ENCODE measurements at regions not wholly inside any gene's neighbourhood (a gene's known extent, or its start where the extent isn't known, plus 50 kb on each side); places are given as distances from the start of the nearest gene placed in this dataset.

GRCh38 chr15:101551696-101552591 lies 62.4 kb upstream of the PCSK6 start:
- RAD21 ChIA-PET (ENCODE audit: low non-redundant PET in 1 of 2, low total read pairs in 2 of 2, uncharacterized antibody in 2 of 2, unreplicated experiment in 2 of 2): no interaction called here
- no peak overlapping the region for H3K9ac ChIP-seq (ENCODE audit: low read length)
- BruUV-seq (replicated peaks): no TSS peak
- H4K20me1 ChIP-seq (ENCODE audit: insufficient read depth): no peaks in the 10 kb centered on the region
- no peaks in the 10 kb centered on the region for H3K9me2 ChIP-seq (ENCODE audit: insufficient read depth)
- intact Hi-C loops (cut with micrococcal nuclease): no loop called here
- no peak overlapping the region for H3K27ac ChIP-seq (ENCODE audit: low read depth, low read length)
- ATAC-seq (no peak), DNase-seq (ENCODE audit: low read depth, low spot score) (no peak)
- CTCF ChIA-PET: no interaction called here
- no peak overlapping the region for H3K4me2 ChIP-seq (ENCODE audit: low read length)
- peaks cover 0 to 10% of the 10 kb centered on the region in 2 experiments; a peak in 2 of 4 replicates for H3K4me1 ChIP-seq (ENCODE audit: control insufficient read depth in 1 of 2, insufficient read depth in 2 of 2, low read length in 2 of 2)
- H2AFZ ChIP-seq (ENCODE audit: low read depth, low read length, poor library complexity, severe bottlenecking): no peak overlapping the region
- no peaks in the 10 kb centered on the region for H3K9me3 ChIP-seq (ENCODE audit: control insufficient read depth in 1 of 2, insufficient read depth in 1 of 2, low read depth in 1 of 2, low read length in 2 of 2)
- H3K79me2 ChIP-seq (ENCODE audit: insufficient read depth, low read length): no peaks in the 10 kb centered on the region
- peaks cover 12% of the 10 kb centered on the region; the same call in 1 of the 2 replicates for H3K27me3 ChIP-seq (ENCODE audit: insufficient read depth, low read length)
- TF ChIP-seq POLR2A (IDR thresholded peaks at IDR 0.05; ENCODE audit: borderline replicate concordance, extremely low read depth, insufficient read depth, insufficient read length): no peak
- TF ChIP-seq FOSL1 (IDR thresholded peaks at IDR 0.05; ENCODE audit: low read depth): no peak
- TF ChIP-seq ZNF274 (IDR thresholded peaks at IDR 0.05; ENCODE audit: low read depth, low read length): no peak
- TF ChIP-seq SRF (IDR thresholded peaks at IDR 0.05; ENCODE audit: low read depth): no peak
- TF ChIP-seq EZH2 (IDR thresholded peaks at IDR 0.05): no peak
- no peak for TF ChIP-seq REST (IDR thresholded peaks at IDR 0.05; ENCODE audit: low read depth)
- TF ChIP-seq ZFX (IDR thresholded peaks at IDR 0.05): no peak
- H3K36me3 ChIP-seq (ENCODE audit: control insufficient read depth in 1 of 2, insufficient read depth in 2 of 2, low read length in 2 of 2): no peaks in the 10 kb centered on the region
- H3K4me3 ChIP-seq (replicated peaks in 1 of 2; ENCODE audit: low read depth in 1 of 2, low read length in 2 of 2): no peak overlapping the region
- POLR2A ChIA-PET: no interaction called here

All from HCT116 (cell line).